GM10266 (cell line): ENCODE measurements at regions not wholly inside any gene's neighbourhood (a gene's known extent, or its start where the extent isn't known, plus 50 kb on each side); places are given as distances from the start of the nearest gene placed in this dataset.

Experiments used
- DNase-seq: peaks from one replicate; pipeline ENCODE4 v3.0.0; 2012; ENCODE audit errors: extremely low spot score
- TF ChIP-seq, protein P1 (sequence below): IDR thresholded peaks from 2 replicates; pipeline ENCODE4 v1.5.1; 2012; ENCODE audit warnings: mild to moderate bottlenecking, low read depth; ENCODE audit not compliant: control insufficient read depth, insufficient read depth; ENCODE audit errors: missing control alignments

DNA sequence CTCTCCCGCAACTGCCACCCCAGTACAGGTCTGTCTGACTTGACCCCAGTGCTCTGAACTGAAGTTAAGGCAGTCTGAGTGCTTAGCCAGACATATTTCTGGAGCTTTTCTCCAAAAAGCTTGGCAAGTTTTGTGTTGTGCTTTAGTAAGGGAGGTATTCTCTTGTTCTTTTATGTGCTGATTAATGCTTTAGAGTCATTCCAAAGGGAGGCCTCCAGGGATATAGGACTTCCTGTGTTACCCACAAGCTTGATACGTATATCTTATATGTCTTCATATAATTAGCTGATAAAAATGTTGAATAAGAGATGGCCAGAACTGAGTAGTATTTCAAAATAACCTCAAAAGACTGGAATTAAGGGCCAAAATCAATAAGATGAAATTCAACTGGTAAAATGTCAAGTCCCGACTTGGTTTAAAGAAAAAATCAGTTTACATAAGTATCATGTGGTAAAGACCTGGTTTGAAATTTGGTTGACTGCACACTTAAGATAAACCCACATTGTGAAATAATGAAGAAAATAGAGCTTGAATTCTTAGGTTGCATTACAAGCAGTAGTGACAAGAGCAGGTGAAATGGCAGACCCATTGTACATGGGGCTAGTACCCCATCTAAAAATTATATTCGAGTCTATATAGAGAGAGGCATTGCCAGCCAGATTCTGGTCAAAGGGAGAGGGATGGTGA, 226.9 kb downstream of the SNX19 start:
- DNase-seq: no peak
- TF ChIP-seq, protein P1, sequence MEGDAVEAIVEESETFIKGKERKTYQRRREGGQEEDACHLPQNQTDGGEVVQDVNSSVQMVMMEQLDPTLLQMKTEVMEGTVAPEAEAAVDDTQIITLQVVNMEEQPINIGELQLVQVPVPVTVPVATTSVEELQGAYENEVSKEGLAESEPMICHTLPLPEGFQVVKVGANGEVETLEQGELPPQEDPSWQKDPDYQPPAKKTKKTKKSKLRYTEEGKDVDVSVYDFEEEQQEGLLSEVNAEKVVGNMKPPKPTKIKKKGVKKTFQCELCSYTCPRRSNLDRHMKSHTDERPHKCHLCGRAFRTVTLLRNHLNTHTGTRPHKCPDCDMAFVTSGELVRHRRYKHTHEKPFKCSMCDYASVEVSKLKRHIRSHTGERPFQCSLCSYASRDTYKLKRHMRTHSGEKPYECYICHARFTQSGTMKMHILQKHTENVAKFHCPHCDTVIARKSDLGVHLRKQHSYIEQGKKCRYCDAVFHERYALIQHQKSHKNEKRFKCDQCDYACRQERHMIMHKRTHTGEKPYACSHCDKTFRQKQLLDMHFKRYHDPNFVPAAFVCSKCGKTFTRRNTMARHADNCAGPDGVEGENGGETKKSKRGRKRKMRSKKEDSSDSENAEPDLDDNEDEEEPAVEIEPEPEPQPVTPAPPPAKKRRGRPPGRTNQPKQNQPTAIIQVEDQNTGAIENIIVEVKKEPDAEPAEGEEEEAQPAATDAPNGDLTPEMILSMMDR: no peak

DNA sequence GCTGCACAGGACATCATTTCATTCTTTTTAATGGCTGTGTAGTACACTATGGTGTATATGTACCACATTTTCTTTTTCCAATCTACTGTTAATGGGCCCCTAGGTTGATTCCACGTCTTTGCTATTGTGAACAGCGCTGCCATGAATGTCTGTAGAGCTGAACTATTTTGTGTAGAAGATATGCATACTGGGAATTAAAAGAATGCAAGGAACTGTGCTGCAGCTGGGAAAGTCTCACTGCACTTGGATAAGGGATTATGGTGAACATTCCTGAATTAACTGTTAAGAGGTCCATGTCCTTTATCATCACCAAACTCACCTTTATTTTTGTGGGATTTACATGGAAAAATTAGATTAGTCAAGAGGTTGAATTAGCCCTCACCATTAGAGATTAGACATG, 224.7 kb downstream of the SNX19 start:
- TF ChIP-seq, protein P1: no peak
- no peak for DNase-seq

DNA sequence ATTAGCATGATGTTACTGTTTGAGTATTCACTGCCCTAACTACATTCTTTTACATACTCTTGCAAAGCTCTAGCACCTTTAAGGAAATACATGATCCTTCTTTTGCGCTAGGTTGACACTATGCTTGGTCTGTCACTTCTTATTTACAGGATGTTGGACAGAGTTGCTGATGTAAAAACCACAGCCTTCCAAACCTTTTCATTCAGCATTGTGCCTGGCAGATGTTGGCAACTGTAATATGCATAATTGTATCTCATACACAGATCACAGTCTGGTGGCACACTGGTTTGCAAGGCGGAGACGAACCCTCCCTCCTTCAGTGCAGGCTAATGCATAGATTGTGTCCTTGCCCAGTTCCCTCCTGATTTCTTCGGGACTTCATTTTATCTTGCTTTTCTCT, 224.1 kb downstream of the SNX19 start:
- TF ChIP-seq, protein P1: no peak
- DNase-seq: no peak

DNA sequence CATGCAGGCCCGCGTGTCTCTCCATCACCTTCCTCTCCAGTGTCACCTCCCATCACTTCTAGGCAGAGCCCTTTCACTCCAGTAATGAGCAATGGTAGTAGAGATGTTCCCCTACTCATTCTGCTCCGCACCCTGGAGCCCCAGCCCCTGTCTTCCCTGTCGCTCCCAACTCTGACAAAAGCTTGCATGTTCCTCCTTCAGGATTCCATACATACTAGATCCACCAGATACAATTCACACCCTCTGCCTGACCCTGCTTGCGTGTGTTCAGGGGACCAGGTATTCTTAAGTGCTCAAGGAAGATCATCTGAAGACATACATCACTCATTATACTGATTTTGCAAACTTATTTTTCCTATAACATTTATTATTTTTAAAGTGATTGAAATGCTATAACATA, 222.7 kb downstream of the SNX19 start:
- TF ChIP-seq, protein P1: no peak
- no peak for DNase-seq

DNA sequence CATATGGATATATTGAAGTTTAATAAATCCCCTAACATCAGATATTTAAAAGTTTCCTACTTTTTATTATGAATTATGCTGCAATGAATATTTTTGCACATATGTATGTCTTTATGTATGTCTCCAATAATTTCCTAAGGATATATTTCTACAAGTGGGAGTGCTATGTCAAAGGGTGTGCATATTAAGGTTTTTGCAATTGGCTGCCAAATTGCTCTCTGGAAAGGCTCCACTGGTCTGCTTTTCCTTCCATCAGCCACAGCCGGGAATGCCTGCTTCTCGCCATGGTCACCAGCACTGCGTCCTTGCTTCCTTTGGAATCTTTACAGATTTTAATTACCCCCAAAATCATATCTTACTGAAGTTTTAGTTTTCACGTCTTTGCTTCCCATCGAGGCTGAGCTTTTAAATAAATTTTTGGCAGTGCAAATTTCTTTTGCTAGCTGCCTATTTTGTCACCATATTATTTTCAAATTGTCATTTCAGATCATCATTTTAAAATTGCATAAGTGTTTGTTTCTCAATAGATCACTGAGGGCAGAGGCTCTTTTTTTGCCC, 221.7 kb downstream of the SNX19 start:
- DNase-seq: no peak
- TF ChIP-seq, protein P1: no peak

DNA sequence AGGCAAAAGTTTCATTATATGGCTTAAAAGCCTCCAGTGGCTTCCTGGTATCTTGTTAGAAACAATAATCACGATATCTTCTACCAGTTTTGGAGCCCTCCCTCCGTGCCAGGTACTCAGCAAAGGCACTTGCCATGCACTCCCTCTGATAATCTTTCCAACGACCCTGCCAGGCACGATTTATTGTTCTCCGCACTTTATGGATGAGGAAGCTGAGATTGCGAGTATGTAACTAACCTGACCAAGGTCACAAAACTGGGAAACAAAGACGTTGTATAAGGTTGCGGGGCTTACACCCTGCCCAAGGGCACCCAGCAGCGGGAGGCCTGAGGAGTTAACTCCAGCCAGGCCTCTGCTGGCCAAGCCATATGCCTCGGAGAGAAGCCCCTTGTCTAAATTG, 218.1 kb downstream of the SNX19 start:
- TF ChIP-seq, protein P1: no peak
- DNase-seq: no peak

DNA sequence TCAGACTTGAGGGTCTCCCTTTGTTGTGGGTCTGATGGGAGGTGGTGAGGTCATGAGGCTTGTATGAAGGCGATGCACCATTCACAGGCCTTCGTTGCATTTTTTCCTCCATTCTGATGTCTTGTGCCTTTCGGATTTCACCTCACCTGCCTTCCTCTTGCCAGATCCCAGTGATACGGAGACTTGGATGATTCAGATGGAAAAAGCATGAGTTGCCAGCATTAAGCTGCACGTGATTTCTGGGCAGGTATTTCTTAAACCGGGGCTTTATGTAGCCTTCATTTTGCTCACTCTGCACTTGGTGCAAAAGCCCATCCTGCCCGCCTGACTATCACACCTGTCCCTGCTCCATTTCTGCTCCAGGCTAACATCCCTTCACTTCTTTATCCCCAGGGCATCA, 216.7 kb downstream of the SNX19 start:
- no peak for DNase-seq
- TF ChIP-seq, protein P1: no peak
